ENCODE measurements at regions not wholly inside any gene's neighbourhood (a gene's known extent, or its start where the extent isn't known, plus 50 kb on each side); places are given as distances from the start of the nearest gene placed in this dataset.
"Not testable (repeated sequence)": the region's sequence is repeated elsewhere in the genome, so short reads cannot be mapped to it uniquely, and the experiment has no call there.

DNA sequence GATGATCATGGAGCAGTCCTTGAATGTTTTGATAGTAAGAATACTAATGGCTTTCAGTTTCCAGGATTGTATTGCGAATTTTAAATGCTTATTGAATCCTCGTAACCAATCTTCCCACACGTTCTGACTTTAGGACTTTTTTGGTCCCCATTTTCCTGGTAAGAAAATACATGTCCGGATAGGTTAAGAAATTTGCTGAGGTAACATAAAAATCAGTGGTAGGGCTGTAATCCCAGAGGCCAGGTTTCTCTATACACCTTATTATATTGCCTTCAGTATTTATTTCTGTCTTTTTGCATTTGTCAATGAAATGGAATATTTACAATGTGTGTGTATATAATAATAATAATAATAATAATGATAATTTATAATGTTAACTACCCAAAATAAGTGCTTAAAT, 603.2 kb downstream of the TMEM182 start:
- DNase-seq (ENCODE audit: low spot score), result no peak

DNA sequence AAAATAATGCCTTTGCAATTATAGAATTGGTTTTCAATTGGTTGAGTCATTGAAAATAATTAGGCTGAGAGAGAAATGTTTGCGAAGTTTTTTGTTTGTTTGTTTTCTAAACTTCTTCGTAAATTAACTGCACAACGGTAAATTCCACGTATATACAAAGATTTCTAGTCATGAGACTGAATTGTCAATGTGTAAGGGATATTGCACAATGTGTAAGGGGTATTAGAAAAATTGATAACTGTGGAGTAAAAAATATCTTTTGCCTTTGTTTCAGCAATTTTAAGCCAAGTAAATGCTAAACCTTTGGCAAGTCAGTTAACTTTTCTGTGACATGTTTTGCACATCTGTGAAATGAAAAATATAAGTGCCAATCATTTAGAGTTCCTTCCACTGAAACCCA, 606.0 kb downstream of the TMEM182 start:
- no peak for DNase-seq (ENCODE audit: low spot score)

DNA sequence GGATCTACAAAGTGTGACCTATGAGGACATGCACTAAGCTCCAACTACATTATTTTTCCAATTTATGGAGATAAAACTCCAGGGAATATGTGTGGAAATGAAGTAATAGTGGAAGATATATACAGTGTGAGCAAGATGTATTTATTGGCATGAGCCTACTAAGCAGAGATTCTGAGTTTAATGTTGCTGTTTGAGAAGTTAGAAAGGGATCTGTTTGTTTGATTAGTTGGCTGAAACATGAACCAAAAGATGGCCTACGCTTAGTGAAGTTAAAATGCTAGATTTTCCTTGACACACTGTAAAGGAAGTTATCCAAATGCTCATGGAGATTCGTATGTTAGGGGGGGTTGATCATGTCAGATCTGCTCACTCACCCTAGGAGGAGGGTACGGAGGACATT, 621.7 kb downstream of the TMEM182 start:
- DNase-seq (ENCODE audit: low spot score), result no peak

DNA sequence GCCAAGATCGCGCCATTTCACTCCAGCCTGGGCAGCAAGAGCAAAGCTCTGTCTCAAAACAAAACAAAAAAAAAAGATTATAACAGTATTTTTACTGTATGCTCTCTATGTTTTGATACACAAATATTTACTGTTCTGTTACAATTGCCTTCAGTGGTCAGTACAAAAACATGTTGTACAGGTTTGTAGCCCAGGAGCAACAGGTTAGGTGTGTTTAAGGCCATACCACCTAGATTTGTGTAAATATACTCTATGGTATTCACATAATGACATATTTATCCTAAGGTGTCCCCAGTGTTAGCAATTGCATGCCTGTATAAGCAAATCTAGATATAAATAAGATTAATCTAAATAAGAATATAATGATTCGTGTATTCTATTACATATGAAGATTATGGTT, 625.0 kb downstream of the TMEM182 start:
- no peak for DNase-seq (ENCODE audit: low spot score)

DNA sequence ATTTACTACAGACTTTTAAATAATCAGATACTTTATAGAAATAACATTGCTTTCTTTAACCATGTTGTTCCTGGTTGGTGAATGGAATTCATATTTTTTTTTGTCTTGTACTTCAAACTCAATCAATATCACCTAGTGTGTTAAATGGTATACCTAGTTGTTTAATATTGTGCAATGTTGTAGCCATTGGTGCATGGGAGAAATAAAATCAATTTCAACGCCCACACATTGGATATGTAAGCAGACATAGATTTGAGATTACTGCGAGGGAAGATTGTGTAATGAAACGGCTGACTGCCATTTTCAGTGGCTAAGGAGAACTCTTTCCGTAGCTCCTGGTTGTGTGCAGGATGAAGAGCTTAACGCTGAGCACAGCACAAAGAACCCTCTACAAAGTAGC, 626.1 kb downstream of the TMEM182 start:
- no peak for DNase-seq (ENCODE audit: low spot score)

DNA sequence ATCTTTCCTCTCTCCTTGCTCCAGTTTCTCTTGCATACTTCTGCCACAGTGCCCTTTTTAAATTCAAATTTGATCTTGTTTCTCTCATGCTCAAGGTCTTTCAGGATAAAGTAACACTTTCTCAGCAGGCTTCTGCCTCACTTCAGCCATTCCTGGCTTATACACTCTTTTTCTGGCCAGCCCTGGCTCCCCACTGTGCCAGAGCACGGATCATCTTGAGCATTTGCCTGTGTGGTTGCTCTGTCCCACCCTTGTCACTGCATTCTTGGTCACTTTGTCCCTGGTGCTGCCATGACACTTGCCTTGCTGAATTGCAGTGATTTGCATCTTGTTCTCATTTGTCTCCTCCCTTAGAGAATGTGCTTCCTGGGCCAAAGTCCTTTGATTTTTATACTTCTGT, 634.3 kb downstream of the TMEM182 start:
- DNase-seq (ENCODE audit: low spot score), result no peak

DNA sequence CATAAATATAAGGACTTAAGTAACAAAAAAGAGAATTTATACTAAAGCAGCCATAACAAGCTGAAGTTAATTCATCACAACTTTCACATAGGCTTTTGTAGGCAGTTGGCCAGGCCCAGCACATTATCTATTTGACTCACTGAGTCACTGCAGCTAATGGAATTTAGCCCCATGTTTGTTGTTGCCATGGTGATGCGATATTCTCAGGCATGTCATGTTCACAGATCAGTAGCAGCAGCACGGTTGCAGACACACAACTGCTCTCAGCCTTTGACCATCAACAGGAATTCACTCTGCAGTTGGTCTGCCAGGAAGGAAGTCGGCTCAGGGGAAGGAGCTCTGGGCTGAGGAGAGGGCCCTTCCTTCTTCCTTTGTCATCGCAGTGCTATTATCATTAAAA, 639.8 kb downstream of the TMEM182 start:
- peak; percentile 85 for DNase-seq (ENCODE audit: low spot score)

DNA sequence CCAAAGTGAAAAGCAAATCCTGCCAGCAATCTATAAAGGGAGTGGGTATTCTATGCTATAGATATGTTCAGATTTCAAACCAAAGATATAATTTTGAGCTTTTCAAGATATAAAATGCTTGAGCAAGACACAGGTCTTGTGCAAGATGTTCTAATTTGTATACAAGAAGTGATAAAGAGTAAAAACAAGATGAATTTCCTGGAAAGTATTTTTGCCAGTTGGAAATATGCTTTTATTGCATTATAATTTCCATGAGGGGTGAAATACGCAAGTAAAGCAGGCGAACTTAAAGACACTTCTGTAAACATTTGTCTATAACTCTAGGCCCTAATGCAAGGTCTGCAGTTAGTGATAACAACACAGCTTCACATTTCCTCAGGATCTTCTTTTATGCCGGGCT, 640.5 kb downstream of the TMEM182 start:
- no peak for DNase-seq (ENCODE audit: low spot score)

DNA sequence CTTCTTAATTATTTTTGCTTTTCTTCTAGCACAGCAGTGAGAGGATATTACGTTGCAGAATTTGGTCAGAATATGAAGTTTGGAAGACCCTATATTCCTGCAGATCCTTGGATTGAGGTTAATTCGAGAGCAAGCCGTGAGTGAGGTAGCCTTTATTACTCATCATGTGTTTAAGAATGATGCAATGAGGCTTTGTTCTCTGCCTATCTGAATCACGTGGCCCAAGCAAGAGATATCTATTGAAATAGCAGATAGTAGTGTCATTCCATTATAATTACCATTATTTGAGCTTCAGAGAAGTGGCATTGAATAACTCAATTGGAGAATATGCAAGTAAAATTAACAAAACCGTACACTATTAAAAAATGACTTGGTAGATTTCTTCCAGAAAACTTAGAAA, 641.1 kb downstream of the TMEM182 start:
- no peak for DNase-seq (ENCODE audit: low spot score)

DNA sequence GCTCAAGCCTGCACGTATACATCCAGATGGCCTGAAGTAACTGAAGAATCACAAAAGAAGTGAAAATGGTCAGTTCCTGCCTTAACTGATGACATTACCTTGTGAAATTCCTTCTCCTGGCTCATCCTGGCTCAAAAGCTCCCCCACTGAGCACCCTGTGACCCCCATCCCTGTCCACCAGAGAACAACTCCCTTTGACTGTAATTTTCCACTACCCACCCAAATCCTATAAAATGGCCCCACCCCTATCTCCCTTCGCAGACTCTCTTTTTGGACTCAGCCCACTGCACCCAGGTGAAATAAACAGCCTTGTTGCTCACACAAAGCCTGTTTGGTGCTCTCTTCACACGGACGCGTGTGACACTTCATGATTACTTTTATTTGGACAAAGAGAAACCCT, 641.6 kb downstream of the TMEM182 start:
- DNase-seq (ENCODE audit: low spot score), result not testable (repeated sequence)

DNA sequence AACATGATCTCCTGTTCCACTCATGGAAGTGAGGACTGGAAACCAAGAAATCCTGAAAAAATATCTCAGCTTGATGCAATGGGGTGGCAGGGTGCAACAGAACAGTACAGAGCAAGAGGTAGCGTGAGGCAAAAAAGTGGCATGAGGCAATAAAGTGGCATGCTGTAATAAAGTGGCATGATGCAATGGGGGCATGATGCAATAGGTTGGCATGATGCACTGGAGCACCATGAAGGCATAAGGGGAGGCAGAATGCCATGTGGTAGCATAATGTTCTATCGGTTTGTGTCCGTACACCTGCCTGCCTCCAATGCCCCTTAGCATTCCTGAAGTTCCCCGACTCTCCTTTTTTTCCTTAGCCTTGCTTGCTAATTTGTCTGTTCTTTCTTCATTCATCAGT, 648.4 kb downstream of the TMEM182 start:
- DNase-seq (ENCODE audit: low spot score), result no peak

DNA sequence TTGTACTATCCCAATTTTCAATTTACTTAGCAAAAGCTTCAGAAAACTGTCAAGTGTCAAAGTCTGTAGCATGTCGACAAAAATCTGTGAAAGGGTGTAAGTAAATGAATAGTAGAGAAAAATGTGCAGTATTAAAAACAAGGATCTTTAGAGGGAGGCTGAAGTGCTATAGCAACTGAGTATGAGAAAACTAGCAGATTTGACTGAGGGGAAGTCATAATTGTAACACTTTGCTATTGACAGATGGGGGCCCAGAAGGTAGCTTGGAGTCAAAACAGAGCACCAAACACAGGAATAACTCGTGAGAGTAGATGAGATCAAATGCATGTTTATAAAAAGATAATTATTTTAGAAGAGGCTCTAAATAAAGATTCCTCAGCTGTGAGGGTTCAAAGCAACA, 657.7 kb downstream of the TMEM182 start:
- no peak for DNase-seq (ENCODE audit: low spot score)

DNA sequence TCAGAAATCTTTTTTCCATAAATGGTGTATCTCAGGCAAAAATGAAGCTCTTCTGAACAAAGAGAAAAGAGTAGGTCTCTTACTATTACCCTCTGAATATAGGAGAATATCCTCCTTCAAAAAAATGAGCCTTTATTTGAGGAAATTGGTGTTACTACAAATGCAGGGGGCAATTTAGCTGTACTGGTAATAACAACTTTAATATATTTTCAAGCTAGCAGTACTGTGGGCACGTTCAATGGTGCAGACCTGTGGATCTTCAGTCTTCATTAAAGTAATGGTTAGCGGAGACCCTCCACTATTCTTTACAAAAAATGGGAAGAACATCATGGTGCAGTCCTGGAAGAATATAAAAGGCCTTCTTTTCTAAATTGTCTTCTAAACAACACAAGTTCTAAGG, 661.3 kb downstream of the TMEM182 start:
- no peak for DNase-seq (ENCODE audit: low spot score)

DNA sequence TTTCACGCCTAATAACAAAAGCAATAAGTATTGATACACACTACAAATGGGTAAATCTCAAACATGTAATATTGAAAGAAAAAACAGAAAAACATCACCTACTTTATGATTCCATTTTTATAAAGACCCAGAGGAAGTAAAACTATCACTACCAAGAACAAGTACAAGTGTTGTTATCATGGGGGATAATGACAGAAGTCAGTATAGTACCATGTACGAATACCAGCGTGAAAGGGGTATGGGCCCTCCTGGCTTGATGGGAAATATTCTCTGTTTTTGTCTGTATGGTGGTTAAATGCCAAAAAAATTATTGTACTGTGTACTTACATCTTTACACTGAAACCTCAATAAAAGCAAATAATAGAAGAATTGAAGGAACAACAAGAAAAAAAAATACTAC, 665.7 kb downstream of the TMEM182 start:
- no peak for DNase-seq (ENCODE audit: low spot score)

DNA sequence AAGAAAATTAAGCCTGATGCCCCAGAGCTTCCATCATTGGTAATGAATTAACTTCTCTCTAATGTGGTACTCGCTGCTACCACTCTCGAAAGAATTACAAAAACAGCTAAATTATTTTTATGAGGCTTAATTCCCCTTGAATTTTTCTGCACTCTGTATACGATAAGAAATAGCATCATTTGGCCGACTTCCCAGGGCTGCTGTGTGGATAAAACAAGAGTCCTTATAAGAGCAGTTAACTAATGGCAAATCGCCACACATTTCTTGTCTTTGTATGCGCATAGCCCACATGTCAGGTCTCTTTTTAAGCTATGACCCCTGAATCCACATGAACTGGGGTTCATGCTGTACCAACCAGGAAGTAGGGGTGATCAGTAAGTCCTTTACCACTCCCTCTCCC, 668.4 kb downstream of the TMEM182 start:
- no peak for DNase-seq (ENCODE audit: low spot score)

DNA sequence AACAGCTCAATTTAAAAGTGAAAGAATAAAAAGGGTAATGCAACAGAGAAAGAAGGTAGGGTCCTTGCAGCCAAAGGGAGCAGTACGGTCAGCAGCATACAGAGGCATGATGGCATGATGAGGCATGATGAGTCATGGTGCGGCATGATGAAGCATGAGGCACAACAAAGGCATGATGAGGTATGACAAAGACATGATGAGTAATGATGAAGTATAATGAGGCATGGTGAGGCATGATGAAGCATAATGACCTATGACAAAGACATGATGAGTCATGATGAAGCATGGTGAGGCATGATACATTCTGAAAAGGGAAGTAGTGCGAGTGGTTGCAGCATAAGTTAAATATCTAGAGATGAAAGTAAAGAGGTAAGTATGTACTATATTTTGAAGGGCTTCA, 673.2 kb downstream of the TMEM182 start:
- no peak for DNase-seq (ENCODE audit: low spot score)

DNA sequence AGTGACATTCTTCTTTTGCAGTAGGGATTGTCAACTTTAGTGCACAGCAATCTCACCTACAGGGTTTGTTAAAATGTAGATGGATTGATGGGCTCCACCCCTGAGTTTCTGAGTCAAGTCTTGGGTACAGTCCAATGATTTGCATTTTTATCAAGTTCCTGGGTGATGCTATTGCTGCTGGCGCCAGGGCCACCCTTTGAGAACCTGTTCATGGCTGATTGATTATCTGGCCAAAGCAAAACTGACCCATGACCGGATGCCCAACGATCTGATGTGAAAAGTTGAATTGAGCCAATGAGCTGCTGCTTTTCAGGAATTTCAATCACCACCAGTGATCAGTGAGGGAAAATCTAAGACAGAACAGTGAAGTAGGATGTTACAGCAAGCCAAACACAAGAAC, 675.3 kb downstream of the TMEM182 start:
- no peak for DNase-seq (ENCODE audit: low spot score)

DNA sequence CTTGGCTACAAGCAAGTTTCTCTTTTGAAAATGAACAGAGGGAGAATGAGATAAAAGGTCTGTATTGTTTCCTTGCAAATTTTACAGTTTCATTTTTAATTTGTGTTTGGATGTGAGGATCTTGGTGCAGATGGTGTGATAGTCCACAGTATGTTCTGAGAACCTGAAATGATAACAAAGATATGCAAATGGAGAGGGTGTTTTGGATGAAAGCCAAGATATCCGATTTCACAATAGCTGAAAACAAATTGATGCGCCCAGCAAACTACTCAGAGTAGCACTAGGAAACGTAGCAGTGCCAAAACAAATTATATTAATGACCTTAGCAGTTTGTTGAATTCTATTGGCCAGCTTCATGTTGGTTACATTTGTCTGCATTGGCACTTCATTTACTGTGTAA, 683.5 kb downstream of the TMEM182 start:
- no peak for DNase-seq (ENCODE audit: low spot score)

DNA sequence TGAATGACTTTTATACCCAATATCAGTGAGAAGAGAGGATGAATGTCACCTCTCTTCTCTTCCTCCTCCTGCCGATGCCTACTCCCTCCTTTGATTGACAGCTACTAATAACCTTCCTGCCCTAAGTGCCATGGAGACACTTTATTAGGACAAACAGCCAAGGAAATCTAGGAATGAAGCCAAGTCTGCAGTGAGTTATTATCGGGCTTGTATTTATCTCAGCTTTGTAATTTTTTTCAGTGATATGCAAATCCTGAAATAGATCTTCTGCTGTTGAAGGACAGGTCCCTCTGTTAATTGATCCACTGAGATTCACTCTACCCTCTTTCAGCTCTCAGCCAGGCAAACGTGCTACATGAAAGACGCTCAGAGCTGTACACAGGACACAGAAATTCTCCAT, 686.7 kb downstream of the TMEM182 start:
- DNase-seq (ENCODE audit: low spot score), result no peak

DNA sequence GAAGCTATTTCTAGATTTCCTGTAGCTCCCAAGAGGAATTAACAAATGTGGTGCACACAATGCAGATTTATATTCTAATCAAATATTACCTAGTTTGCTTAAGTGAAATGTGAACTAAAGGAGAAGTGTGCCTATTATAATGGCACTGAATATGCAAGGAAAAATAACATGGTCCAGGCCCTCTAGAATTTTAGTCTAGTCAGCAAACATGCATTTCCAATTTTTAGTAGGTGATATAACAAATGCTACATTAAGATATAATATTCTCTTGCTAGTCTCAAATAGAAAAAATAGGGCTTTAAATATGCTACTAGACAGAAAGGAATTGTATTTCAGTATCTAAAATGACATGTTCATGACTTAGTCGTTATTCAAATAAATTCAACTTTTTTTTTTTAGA, 689.5 kb downstream of the TMEM182 start:
- no peak for DNase-seq (ENCODE audit: low spot score)

DNA sequence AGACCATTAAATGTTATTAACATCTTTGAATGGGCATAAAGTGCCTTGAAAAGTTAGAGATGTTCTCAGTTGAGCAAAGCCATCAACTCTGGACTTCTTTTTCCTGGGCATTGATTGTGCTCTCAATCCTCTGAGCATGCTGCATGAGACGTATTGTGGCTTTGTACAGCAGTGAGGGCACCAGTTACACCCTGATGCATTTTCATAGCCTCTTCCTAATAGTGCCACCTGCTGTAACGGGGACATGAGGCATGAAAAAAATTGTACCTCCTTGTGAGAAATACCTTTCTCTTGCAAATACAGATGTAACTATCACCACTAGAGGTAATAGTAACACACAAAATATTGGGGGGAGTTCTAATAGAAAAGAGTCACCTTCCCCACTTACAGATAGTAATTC, 697.5 kb downstream of the TMEM182 start:
- DNase-seq (ENCODE audit: low spot score), result no peak

DNA sequence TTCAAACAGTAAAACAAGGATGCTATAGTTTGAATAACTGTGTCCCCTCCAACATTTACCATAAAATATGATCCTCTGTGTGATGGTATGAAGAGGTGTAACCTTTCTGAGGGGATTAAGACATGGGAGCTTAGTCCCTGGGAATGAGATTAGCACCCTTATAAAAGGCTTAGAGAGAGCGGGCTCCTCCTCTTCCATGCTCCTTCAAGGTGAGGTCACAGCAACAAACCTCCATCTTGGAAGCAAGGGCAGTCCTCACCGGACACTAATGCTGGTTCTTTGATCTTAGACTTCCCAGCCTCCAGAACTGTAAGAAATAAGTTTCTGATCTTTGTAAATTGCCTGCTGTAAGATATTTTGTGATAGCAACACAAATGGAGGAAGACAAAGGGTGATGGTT, 700.3 kb downstream of the TMEM182 start:
- DNase-seq (ENCODE audit: low spot score), result no peak

DNA sequence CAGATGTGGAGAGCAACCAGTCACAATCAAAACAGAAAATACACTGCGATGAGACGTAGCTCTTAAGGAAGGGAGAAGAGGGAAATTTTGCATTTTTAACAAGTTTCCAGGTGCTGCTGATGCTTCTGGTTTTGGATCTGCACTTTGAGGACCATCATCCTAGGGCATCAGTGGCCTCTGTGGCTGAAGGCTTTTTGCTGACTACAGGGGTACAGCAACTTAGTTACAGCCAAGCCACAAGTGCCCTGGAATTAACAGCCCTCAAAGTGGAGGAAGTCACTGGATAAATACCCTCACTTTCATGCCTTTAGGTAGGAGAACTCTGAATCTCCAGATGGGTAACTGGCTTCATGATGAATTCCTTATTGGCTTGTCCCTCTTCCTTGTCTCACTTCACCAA, 700.9 kb downstream of the TMEM182 start:
- DNase-seq (ENCODE audit: low spot score), result no peak

DNA sequence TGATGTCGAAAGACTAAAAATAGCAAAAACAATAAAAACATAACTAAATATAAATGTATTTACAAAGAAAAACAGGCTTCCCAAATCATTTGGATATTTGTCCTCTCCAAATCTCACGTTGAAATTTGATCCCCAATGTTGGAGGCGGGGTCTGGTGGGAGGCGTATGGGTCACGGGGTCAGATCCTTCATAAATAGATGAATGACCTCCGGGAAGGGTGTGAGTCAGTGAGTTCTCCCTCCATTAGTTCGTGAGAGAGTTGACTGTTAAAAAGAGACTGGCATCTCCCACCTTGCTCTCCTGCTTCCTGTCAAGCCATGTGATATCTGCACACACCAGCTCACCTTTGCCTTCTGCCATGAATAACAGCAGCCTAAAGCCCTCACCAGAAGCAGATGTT, 703.0 kb downstream of the TMEM182 start:
- DNase-seq (ENCODE audit: low spot score), result no peak

DNA sequence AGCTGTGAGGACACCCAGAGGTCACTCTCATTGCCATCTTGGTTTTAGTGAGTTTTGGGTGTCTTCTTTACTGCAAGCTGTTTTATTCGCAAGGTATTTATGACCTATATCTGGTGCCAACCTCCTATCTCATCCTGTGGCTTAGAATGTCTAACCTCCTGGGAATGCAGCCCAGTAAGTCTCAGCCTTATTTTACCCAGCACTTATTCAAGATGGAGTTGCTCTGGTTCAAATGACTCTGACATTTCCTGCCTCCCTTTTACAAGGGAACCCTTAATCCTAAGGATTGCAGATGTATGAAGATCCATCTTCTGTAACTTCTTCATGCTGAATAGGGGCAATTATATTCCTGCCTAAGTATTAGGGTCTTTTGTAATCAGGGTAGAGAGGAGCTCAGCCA, 708.0 kb downstream of the TMEM182 start:
- DNase-seq (ENCODE audit: low spot score), result no peak

Measured in umbilical cord (tissue), 1 donor.